ENCODE measurements at regions not wholly inside any gene's neighbourhood (a gene's known extent, or its start where the extent isn't known, plus 50 kb on each side); places are given as distances from the start of the nearest gene placed in this dataset.
"Not testable (repeated sequence)": the region's sequence is repeated elsewhere in the genome, so short reads cannot be mapped to it uniquely, and the experiment has no call there.

DNA sequence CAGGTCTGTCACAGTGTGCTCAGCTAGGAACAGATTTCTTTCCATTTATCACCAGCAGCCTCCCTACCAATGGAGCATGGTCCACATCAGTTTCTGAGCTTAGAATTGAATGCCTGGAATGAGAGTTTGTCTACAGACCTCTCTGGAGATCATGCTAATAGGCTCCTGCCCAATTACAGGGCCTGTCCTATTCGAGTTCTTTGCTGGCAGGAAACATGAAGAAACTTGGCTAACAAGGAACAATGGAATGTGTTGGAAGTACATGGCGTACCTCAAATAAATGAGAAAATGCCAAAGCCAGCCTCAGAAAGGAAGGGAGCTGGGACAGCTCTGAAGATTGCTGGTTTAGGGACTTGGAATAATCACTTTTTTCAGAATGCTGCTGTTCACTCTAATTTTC is 186.0 kb upstream of the AKR1E2 start:
- DNase-seq (ENCODE audit: low read depth in 2 of 3, low spot score in 1 of 3): no peak

DNA sequence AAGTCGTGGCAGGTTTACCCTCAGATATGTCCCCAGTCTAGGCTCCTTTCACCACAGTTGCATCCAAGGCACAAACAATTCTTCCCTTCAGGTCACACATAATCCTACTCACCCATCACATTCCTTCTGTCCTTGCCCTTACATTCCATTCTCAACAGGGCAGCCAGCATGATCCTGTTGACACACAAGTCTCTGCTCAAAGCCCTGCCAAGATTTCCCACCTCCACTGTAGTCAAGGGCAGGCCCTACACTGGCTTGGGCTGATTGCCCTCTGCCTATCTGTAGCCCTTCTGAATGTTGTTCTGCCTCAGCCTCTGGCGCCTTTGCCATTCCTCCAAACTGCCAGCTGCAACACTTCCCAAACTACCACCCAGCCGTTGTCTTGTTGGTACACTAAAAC is 187.9 kb upstream of the AKR1E2 start:
- DNase-seq (ENCODE audit: low read depth in 2 of 3, low spot score in 1 of 3): no peak

DNA sequence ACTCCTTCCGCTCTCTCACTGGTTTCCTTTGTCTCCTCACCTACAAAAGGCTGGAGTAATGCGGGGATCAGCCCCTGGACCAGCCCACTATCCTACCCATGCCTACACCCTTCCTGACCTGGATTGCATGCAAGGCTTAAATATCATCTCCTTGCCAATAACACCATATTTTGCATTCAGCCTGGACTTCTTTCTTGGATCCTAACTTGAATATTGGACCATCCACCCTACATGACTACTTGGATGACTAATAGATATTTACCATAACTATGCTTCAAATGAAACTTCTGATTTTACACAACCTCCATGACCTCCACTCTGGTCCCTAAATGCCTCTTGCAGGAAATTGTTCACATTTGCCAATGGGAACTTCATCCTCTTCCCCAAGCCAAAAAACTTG is 188.3 kb upstream of the AKR1E2 start:
- DNase-seq (ENCODE audit: low read depth in 2 of 3, low spot score in 1 of 3): no peak

DNA sequence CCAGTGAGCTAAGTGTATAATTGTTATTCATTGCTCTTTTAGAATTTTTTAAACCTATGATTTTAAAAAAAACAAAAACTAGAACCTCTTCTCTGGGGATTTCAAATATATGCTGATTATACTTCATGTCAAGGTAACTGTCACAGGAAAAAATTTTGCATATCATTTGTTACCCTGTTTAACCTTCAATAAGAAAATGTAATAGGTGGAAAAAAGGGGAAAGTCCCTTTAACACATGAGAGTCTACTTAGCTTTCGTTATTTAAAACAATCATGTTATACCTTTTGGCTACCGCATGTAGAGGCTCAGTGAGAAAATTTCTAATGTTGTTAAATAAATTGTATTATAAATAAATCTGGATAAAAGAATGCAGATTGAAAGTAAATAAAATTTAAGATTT is 190.1 kb upstream of the AKR1E2 start:
- no peak for DNase-seq (ENCODE audit: low read depth in 2 of 3, low spot score in 1 of 3)

DNA sequence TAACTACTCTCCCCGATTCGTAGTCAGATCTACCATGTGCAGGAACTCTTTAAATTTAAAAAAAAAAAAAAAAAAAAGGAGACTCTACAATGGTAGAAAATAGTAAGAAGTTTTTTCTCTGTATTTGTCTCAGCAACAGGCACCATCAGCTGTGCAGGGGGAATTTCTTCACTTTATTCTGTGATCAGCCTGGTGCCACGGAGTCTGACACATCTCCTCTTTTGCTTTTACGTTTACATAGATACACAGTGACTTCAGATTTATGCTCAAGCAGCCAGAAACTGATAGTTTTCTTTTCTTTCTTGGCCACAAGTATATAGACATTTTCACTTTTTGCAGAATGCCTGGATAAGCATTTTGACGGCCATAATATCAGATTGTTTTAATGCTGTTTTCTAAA is 190.6 kb upstream of the AKR1E2 start:
- no peak for DNase-seq (ENCODE audit: low read depth in 2 of 3, low spot score in 1 of 3)

DNA sequence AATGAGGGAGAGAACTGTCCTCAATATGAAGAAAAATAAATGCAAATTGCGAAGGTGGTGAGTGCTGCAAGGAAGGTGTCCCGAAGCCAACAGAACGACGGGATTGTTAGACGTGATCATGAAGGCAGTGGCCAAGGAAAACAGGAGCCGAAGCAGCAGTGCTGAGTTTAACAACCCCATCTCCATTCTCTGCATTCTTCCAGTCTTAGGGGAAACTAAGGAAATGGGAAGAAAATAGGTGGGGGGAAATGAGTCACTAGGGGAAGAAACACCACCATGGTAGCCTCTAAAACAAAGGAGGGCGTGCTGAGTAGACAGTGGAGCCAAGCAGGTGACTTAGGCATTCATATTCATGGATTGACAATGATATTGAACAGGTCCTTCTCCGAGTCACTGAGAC is 192.2 kb upstream of the AKR1E2 start:
- no peak for DNase-seq (ENCODE audit: low read depth in 2 of 3, low spot score in 1 of 3)

DNA sequence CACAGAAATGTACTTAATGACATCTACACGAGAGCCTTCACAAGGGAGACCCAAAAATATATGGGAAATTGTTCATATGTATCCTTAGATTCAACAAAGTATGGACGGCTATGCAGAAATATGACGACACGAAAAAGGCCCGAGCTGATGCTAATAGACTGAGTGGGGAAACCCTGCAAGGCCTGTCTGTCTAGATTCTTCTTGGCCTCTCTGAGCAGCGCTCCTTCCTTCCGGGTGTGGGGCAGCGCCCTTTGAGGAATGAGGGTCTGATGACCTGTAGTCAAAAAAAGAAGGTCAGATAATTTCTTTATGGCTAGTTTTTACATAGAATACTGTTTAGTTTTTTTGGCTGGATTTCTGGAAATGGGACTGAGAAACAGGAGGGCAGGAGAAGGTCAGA is 192.8 kb upstream of the AKR1E2 start:
- DNase-seq (ENCODE audit: low read depth in 2 of 3, low spot score in 1 of 3): no peak

DNA sequence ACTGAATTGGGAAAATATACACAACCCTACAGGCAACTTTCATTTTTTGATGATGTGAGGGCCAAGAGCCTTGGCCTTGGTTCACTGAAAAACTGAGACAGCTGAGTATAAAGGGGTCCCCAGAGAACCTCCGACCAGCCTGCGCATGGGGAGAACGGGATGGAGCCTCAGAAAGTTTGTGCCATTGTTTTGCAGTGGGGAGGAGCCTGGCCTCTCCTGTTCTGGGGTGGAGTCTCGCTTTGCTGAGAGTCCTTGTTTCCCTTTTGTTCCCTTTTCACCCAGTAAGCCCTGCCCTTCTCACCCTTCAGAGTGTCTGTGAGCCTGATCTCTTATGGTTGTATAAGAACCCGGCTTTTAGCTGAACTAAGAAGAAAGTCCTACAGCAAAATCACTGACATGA is 193.2 kb upstream of the AKR1E2 start:
- no peak for DNase-seq (ENCODE audit: low read depth in 2 of 3, low spot score in 1 of 3)

DNA sequence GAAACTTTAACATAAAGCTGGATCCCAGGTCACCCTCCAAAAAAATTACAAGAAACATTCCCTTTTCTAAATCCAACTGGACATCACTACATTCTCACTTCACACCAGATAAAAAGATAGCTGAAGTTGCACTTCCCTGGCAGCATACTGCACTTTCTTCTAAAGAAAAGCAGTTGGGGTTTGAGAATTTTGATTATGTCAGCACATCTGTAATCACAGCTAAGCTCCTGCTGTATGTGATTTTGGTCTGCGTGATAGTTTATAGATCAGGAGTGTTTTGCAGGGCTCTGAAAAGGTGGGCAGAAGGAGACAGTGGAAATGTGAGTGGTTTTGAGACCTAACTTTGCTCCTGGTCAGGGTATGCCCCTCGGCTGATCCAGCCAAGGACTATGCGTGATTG is 199.1 kb upstream of the AKR1E2 start:
- DNase-seq (ENCODE audit: low read depth in 2 of 3, low spot score in 1 of 3): no peak

DNA sequence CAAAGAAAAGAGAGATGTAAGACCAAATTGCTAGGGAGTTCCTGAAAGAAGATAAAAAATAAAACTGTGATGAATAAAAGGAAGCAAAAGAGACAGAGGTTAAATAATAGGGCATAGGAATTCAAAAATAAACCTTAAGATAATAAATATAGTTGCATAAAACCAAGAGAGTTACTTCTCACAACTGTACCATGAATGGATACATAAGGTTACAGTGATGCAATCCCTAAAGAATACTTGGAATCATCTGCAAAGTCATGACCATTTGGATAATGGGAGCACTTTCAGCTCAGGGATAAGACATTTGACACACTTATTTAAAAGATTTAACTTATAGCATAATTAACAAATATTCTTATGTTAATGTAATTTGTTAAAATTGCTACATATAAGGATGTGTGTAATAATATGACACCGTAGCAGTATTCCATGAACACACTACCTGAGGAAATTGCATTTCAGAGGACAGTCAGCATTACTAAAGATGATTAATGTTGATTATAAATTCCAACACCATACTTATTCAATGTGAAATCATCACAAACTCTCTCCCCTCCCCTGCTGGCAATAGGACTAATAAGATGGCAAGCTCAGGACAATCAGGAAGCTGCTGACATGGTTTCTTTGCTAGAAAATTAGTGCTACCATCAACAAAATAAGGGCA is 202.1 kb upstream of the AKR1E2 start:
- DNase-seq (ENCODE audit: low read depth in 2 of 3, low spot score in 1 of 3): no peak

DNA sequence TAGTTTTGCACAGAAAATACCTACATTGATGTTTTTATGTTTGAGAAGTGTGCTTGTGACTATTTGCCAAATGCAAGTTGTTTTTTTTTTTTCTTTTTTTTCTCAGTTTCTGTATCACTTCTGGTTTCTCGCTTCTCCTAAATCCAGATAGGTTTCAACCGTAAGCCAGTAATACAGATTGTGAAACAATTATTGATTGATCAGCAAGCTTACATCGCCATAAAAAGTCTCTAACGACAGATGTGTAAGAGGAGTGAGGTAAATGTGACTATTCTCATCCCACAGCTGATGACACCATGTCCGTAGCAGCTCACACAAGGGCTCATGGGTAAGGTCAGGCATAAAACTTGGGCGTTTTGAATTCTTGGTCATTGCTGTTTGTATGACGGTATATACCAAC is 202.8 kb upstream of the AKR1E2 start:
- no peak for DNase-seq (ENCODE audit: low read depth in 2 of 3, low spot score in 1 of 3)

DNA sequence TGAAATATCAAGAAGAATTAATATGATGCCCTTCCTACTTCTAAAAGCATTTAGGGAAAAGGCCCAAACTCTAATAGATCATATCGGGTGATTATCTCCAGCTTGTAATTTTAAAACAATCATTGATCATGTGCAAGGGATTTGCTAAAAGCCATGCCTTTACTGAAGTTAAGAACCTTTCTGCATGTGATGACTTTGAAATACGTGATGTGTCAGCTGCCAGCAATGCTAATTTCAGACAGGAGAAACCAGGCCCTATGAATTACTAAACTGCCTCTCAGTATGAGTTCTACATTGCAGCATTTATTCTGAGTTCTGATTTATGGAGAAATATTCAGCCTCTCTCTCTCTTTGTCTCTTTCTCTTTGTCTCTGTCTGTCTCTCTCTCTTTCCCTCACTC is 203.6 kb upstream of the AKR1E2 start:
- no peak for DNase-seq (ENCODE audit: low read depth in 2 of 3, low spot score in 1 of 3)

DNA sequence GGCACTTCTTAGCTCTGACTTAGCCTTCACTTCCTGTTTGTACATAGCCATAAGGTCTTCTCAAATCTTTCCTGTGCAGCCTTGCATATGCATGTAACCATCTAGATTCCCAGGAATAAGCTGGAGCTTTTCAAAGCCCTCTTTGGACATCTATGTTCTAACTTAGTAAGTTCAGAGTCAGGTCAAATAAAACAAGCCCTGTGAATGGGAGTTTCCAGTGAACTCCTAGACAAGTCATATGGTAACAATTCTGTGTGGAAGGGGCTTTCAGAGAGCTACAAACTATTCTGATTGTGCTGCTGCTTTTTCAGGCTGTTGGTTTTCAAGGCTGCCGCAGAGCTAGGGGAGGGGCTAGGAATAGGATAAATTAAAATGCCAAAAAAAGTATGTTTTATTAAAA is 208.4 kb upstream of the AKR1E2 start:
- DNase-seq (ENCODE audit: low read depth in 2 of 3, low spot score in 1 of 3): no peak

DNA sequence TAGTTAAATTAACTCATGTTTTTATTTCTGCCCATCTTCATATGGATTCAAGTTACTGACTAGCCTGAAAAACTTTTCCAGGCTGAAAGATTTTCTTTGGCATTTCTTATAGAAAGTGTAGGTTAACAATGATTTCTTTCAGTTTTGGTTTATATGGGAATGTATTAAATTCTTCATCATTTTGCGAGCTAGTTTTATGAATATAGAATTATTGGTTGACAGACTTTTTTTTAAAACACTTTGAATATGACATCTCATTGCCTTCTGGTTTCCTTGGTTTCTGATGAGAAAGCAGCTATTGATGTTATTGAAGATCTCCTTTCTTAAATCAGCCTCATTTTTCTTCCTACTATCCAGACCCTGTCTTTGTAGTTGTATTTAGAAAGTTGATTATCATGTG is 211.0 kb upstream of the AKR1E2 start:
- DNase-seq (ENCODE audit: low read depth in 2 of 3, low spot score in 1 of 3): no peak

DNA sequence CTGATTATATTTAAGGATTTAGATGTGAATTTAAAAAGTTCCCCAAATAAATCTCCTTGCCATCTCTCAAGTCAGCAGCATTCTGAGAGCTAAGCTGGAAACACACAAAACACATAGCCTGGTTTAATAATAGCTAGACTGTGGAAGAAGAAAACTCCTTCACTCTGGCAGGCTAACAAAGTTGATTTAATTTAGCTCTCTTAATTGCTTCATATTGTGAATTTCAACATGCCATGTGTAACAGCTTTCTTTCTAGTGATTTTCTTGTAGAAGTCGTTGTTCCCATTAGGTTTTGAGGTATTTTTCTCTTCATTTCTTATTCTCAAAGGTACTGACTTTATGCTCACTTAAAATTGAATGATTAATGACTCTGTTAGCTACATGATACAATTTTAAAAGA is 216.8 kb upstream of the AKR1E2 start:
- no peak for DNase-seq (ENCODE audit: low read depth in 2 of 3, low spot score in 1 of 3)

DNA sequence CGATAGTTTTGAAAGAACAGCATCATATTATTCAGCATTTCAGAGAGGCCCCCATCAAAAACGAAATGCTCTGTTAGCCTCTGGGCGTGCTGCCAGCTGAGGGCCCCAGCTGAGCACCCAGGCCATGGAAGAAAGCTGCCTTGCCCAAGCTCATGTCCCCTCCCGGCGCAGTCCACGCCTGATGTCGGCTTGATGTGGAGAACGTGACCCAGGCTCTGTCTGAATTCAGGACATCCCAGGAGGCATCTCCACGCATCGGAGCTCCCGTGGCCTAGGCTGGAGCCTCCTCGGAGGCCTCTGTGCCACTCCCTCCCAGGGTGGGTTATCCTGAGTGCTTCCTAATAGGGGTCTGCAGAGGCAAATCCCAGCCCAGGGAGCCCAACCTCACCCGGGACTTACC is 218.3 kb upstream of the AKR1E2 start:
- no peak for DNase-seq (ENCODE audit: low read depth in 2 of 3, low spot score in 1 of 3)

DNA sequence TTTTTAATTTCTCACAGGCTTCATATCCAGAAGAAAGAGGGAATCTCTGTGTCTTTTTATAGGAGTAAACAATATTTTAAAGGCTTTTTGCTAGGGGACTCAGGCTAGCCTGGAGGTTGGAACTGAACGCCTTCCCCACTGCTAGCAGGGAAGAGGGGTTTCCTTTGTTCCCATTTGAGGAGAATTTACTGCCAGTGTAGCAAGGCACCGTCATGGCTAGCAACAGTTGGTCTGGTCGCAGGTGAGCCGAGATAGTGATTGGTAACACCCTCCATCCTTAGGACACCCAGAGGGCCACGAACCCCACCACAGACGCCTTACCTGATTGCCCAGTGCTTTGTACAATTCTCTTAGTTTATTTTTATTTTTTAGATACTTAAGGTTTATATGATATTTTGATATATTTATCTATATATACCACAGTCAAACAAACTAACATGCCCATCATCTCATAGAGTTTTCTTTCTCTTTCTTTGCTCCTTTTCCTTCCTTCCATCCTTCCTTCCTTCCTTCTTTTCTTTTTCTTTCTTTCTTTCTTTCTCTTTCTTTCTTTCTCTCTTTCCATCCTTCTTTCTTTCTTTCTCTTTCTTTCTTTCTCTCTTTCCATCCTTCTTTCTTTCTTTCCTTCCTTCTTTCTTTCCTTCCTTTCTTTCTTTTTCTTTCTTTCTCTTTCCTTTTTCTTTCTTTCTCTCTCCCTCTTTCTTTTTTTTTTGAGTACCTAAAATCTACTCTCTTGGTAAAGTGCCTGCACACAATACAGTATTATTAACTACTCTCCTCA is 219.0 kb upstream of the AKR1E2 start:
- no peak for DNase-seq (ENCODE audit: low read depth in 2 of 3, low spot score in 1 of 3)

DNA sequence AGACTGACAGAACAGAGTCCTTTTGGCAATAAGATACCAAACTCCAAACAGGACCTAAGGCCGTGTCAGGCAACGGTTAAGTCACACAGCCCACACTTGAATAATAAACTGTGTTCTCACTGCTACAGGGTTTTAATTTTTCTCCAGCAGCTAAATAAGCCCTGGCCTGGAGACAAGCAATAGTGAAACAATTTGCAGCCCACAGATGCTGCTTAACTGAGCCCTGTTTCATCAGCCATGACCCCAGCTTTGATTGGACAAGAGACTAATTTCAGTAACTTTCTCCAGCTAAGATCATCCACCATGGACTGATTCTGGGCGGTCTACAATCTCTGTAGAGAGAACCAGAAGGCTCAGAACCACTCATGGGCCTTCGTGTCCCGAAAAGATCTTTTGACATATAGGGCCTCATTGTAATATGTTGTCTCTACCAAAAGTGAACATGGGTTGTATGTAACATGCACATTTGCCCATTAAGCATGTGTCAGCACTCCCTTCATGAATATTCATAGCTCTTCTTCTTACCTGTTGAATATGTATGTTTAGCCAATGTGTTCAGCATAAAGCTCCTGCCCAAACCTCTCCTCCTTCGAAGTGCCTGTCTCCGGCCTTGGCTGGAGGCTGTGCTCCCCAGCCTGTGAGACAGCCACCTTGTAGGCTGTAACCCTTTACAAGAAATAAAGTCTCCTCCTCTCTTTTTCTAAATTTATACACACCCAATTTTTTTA is 223.1 kb upstream of the AKR1E2 start:
- DNase-seq (ENCODE audit: low read depth in 2 of 3, low spot score in 1 of 3): no peak

DNA sequence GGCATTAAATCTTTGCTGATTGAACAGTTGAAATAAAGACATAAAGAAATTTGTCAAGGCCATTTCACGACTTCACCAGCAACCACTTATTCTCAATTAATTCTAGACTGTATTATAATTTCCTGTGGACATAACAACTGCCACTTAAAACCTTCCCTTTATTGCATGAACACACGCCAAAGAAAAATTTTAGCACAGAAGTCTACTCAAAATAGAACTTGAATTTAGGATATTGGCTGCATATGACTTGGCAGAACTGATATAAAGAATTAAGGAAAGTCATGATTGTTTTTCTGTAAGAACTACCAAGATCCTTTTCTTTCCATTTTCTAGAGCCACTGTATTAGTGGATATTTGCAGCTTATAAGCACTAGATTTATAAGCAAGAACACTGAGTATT is 226.5 kb upstream of the AKR1E2 start:
- DNase-seq (ENCODE audit: low read depth in 2 of 3, low spot score in 1 of 3): no peak

DNA sequence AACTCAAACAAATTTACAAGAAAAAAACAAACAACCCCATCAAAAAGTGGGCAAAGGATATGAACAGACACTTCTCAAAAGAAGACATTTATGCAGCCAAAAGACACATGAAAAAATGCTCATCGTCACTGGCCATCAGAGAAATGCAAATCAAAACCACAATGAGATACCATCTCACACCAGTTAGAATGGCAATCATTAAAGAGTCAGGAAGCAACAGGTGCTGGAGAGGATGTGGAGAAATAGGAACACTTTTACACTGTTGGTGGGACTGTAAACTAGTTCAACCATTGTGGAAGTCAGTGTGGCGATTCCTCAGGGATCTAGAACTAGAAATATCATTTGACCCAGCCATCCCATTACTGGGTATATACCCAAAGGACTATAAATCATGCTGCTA is 228.1 kb upstream of the AKR1E2 start:
- DNase-seq (ENCODE audit: low read depth in 2 of 3, low spot score in 1 of 3): not testable (repeated sequence)

DNA sequence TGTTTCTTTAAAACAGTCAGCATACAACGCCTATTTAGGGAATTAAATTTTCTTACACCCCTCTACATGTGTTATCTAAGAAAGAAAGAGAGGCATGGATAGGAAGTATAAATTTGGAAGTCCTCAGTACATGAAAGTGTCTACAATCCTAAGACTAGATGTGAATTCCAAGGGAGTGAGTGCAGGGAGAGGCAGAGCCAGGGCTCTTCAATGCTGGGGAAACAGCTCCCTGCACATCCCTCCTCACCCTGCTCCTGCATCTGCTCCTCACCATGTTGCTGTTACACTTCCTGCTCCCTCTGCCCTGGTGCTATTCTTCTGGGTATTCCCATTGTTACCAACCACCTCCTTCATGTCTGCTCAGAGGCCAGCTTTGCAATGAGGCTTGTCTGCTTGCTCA is 229.1 kb upstream of the AKR1E2 start:
- DNase-seq (ENCODE audit: low read depth in 2 of 3, low spot score in 1 of 3): no peak

DNA sequence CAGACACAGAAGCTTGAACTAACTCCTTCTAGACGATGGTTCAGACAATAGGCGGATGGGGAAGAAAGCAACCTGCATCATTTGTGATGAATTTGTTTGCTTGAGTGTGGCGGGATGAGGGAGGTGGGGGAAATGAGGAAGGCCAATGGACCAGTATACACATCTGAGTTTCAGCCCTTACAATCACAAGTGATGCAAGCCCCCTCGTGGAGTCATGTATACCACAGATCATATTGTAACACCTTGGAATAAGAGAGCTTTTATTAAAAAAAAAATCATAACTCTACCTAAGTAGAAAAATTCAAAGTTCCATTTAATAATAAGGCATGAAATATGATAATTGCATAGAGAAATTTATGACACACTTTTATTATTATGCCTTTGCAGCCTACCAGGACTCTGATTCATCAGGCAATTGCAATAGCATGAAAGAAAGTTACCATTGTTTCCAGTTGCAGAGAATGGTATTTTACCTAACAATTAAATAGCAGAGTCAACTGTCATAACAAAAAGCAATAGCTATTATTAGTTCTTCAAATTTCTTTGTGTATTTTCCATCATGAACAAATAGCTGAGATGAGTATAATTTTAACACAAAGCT is 230.2 kb upstream of the AKR1E2 start:
- no peak for DNase-seq (ENCODE audit: low read depth in 2 of 3, low spot score in 1 of 3)
